ENCODE measurements at regions not wholly inside any gene's neighbourhood (a gene's known extent, or its start where the extent isn't known, plus 50 kb on each side); places are given as distances from the start of the nearest gene placed in this dataset.
A peak's percentile ranks its signal among the peaks of the same experiment; 100 is the strongest.
"Not testable (repeated sequence)": the region's sequence is repeated elsewhere in the genome, so short reads cannot be mapped to it uniquely, and the experiment has no call there.

DNA sequence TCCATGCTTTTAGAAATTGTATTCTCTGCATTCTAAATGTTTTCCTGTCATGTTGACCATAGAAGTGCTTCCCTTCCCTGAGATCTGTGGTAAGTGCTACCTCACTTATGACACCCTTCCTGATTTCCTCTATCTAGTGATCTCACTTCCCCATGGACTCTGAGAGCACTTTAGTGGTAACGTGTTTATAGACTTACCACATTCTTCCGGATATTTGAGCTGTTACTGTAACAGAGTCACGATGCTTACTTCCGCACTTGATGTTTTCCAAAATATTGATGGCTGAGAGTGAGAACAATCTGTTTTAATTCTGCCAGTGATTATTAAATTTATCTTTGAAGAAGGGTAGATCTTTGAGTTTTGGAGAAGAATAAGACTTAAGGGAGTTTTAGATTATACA lies 60.1 kb upstream of the NAMPT start:
- Histone ChIP-seq H3K4me3 (no peak overlapping the region), H3K27ac (no peak overlapping the region), H3K9me3 (peaks cover 0 to 8% (median 0%) of the 10 kb centered on the region in 4 donors), H3K27me3 (no peaks in the 10 kb centered on the region), H3K36me3 (no peaks in the 10 kb centered on the region), H3K4me1 (no peaks in the 10 kb centered on the region)
- TF ChIP-seq POLR2A (IDR thresholded peaks at IDR 0.05) = no peak
- TF ChIP-seq, protein P1, sequence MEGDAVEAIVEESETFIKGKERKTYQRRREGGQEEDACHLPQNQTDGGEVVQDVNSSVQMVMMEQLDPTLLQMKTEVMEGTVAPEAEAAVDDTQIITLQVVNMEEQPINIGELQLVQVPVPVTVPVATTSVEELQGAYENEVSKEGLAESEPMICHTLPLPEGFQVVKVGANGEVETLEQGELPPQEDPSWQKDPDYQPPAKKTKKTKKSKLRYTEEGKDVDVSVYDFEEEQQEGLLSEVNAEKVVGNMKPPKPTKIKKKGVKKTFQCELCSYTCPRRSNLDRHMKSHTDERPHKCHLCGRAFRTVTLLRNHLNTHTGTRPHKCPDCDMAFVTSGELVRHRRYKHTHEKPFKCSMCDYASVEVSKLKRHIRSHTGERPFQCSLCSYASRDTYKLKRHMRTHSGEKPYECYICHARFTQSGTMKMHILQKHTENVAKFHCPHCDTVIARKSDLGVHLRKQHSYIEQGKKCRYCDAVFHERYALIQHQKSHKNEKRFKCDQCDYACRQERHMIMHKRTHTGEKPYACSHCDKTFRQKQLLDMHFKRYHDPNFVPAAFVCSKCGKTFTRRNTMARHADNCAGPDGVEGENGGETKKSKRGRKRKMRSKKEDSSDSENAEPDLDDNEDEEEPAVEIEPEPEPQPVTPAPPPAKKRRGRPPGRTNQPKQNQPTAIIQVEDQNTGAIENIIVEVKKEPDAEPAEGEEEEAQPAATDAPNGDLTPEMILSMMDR (IDR thresholded peaks at IDR 0.05) = no peak
- no peak for DNase-seq

- H3K36me3 ChIP-seq = no peaks in the 10 kb centered on the region
- TF ChIP-seq POLR2A (IDR thresholded peaks at IDR 0.05) = no peak
- TF ChIP-seq, protein P1 (IDR thresholded peaks at IDR 0.05) = no peak
- H3K27ac ChIP-seq = peak overlapping the region in 1 of 4 donors; percentile 22
- no peak overlapping the region for H3K4me3 ChIP-seq
- peaks cover 0 to 8% (median 0%) of the 10 kb centered on the region in 4 donors for H3K9me3 ChIP-seq
- DNase-seq = no peak
- no peaks in the 10 kb centered on the region for H3K27me3 ChIP-seq
- H3K4me1 ChIP-seq = no peaks in the 10 kb centered on the region
These were observed 59.4 kb upstream of the NAMPT start for GRCh38 chr7:106344211-106344610.

DNA sequence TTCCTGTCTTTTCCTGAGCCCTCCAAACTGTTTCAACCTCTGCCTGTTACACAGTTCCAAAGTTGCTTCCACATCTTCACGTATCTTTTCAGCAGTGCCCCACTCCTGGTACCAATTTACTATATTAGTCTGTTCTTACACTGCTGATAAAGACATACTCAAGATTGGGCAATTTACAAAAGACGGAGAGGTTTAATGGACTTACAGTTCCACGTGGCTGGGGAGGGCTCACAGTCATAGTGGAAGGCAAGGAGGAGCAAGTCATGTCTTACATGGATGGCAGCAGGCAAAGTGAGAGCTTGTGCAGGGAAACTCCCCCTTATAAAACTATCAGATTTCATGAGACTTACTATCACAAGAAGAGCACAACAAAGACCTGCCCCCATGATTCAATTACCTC lies 57.3 kb upstream of the NAMPT start:
- DNase-seq, H3K4me1 ChIP-seq, H3K27me3 ChIP-seq, H3K36me3 ChIP-seq, H3K4me3 ChIP-seq, H3K27ac ChIP-seq: not testable (repeated sequence)
- H3K9me3 ChIP-seq = peaks cover 0 to 12% (median 5%) of the 10 kb centered on the region in 4 donors

DNA sequence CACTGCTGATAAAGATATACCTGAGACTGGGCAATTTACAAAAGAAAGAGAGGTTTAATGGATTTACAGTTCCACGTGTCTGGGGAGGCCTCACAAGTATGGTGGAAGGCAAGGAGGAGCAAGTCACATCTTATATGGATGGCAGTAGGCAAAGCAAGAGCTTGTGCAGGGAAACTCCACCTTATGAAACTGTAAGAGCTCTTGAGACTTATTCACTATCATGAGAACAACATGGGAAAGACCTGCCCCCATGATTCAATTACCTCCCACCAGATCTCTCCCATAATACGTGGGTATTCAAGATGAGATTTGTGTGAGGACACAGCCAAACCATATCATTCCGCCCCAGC lies 55.4 kb upstream of the NAMPT start:
- not testable (repeated sequence) for DNase-seq, H3K36me3 ChIP-seq, H3K4me3 ChIP-seq, H3K27me3 ChIP-seq, H3K27ac ChIP-seq, H3K4me1 ChIP-seq
- peaks cover 0 to 12% (median 5%) of the 10 kb centered on the region in 4 donors for H3K9me3 ChIP-seq

GRCh38 chr7:106339513-106340246 lies 54.9 kb upstream of the NAMPT start:
- Histone ChIP-seq H3K9me3 (peaks cover 0 to 12% (median 5%) of the 10 kb centered on the region in 4 donors), H3K4me1 (no peaks in the 10 kb centered on the region), H3K36me3 (no peaks in the 10 kb centered on the region), H3K27me3 (no peaks in the 10 kb centered on the region), H3K4me3 (no peak overlapping the region), H3K27ac (no peak overlapping the region)
- TF ChIP-seq, protein P1 (IDR thresholded peaks at IDR 0.05) = no peak
- TF ChIP-seq POLR2A (IDR thresholded peaks at IDR 0.05) = no peak
- DNase-seq = no peak

GRCh38 chr7:106337754-106338153 lies 53.0 kb upstream of the NAMPT start:
- no peaks in the 10 kb centered on the region for H3K36me3 ChIP-seq
- no peaks in the 10 kb centered on the region for H3K27me3 ChIP-seq
- no peak overlapping the region for H3K4me3 ChIP-seq
- H3K27ac ChIP-seq = no peak overlapping the region
- TF ChIP-seq, protein P1 (IDR thresholded peaks at IDR 0.05) = no peak
- no peak for TF ChIP-seq POLR2A (IDR thresholded peaks at IDR 0.05)
- peaks cover 0 to 12% (median 5%) of the 10 kb centered on the region in 4 donors for H3K9me3 ChIP-seq
- H3K4me1 ChIP-seq = no peaks in the 10 kb centered on the region
- DNase-seq = no peak

DNA sequence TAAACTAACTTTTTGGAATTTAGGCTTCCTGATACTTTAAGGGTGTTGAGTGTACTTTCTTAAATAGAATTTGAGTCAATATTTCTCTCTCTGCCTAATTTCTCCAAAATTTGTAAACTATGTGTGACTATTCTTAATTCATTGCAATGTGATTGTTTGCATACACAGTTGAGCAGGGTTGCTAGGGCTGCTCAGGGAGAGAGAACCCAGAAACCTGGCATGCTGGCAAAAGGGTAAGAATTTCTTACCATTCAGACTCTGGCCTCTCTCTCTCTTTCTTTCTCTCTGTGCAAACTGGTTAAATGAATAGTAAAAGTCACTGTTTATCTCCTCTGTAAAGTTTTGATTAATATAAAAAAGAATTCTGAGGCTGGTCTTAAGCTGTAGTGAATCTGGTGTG lies 51.0 kb upstream of the NAMPT start:
- no peak for DNase-seq
- peaks cover 0 to 6% (median 4%) of the 10 kb centered on the region in 4 donors for H3K9me3 ChIP-seq
- no peaks in the 10 kb centered on the region for H3K4me1 ChIP-seq
- H3K27ac ChIP-seq = no peak overlapping the region
- H3K36me3 ChIP-seq = no peaks in the 10 kb centered on the region
- TF ChIP-seq POLR2A (IDR thresholded peaks at IDR 0.05) = no peak
- TF ChIP-seq, protein P1 (IDR thresholded peaks at IDR 0.05) = no peak
- H3K27me3 ChIP-seq = no peaks in the 10 kb centered on the region
- H3K4me3 ChIP-seq = no peak overlapping the region

Measured in Peyer's patch (tissue), 4 donors.